Cardiac fibroblast (primary cell): ENCODE measurements at regions not wholly inside any gene's neighbourhood (a gene's known extent, or its start where the extent isn't known, plus 50 kb on each side); places are given as distances from the start of the nearest gene placed in this dataset.

Source experiments
- DNase-seq, 2 donors: peaks; one replicate each; pipeline versions ENCODE4 v3.0.0 to v3.0.0-alpha.2; 2010; ENCODE audit warnings: low read depth in 2 of 2
- H3K4me3 ChIP-seq, 2 donors: replicated peaks in 1 of 2; 1 replicate in 1 of 2; 2 replicates in 1 of 2; pipeline ENCODE4 v1.5.1; 2011; ENCODE audit warnings: low read depth in 2 of 2, low read length in 2 of 2, mild to moderate bottlenecking in 2 of 2, moderate library complexity in 1 of 2
- TF ChIP-seq, protein P1 (sequence below): IDR thresholded peaks from one replicate; pipeline ENCODE4 v1.5.1; 2011; ENCODE audit warnings: low read depth, mild to moderate bottlenecking, low read length, inconsistent platforms

- no peak overlapping the region for H3K4me3 ChIP-seq
- no peak for DNase-seq
- TF ChIP-seq, protein P1, sequence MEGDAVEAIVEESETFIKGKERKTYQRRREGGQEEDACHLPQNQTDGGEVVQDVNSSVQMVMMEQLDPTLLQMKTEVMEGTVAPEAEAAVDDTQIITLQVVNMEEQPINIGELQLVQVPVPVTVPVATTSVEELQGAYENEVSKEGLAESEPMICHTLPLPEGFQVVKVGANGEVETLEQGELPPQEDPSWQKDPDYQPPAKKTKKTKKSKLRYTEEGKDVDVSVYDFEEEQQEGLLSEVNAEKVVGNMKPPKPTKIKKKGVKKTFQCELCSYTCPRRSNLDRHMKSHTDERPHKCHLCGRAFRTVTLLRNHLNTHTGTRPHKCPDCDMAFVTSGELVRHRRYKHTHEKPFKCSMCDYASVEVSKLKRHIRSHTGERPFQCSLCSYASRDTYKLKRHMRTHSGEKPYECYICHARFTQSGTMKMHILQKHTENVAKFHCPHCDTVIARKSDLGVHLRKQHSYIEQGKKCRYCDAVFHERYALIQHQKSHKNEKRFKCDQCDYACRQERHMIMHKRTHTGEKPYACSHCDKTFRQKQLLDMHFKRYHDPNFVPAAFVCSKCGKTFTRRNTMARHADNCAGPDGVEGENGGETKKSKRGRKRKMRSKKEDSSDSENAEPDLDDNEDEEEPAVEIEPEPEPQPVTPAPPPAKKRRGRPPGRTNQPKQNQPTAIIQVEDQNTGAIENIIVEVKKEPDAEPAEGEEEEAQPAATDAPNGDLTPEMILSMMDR = no peak
Observed at GRCh38 chr6:99186417-99186816, 163.1 kb downstream of the FAXC start.

DNA sequence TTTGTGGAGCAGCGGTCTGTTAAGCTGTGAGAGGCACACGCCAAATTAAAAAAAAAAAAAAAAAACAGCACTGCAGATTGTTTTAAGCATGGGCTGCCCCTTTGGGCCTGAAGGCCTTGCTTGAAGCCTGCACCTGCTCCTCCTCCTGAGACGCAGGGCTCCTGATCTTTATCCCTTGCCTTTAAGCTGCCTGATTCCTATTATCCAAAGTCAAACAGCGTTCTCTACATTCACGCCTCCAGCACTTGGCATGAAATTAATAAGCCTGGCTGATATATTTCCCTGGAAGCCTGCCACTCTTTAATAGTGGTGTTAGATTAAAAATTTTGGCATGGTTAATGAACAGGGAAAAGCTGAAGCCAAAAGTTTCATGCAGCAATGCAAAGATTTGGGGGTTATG lies 163.9 kb downstream of the FAXC start:
- no peak for DNase-seq
- TF ChIP-seq, protein P1 = no peak

GRCh38 chr6:99184696-99185095 lies 164.8 kb downstream of the FAXC start:
- no peak for DNase-seq
- TF ChIP-seq, protein P1 = no peak
- H3K4me3 ChIP-seq = no peak overlapping the region

More for the DNA sequence above, 163.9 kb downstream of the FAXC start:
- H3K4me3 ChIP-seq = no peak overlapping the region

- TF ChIP-seq, protein P1 = no peak
- no peak overlapping the region for H3K4me3 ChIP-seq
- no peak for DNase-seq
Observed at GRCh38 chr6:99183066-99183465, 166.4 kb downstream of the FAXC start.

DNA sequence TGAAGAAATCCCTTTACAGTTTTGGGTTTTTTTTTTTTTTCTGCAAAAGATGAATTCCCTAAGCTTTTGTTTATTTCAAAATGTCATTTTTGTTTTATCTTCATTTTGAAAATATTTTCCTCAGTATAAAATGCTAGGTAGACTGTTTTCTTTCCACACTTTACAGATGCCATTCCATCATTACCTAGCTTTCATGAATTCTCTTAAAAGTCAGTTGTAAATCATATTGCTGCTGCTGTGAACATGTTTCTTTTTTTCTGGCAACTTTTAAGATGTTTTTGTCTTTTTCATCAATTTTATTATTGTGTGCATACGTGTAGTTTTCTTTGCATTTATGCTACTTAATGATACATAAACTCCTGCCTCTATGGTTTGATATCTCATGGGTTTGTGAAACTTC lies 168.3 kb downstream of the FAXC start:
- H3K4me3 ChIP-seq = no peak overlapping the region
- no peak for DNase-seq
- TF ChIP-seq, protein P1 = no peak

GRCh38 chr6:99178168-99178567 lies 171.3 kb downstream of the FAXC start:
- no peak overlapping the region for H3K4me3 ChIP-seq
- TF ChIP-seq, protein P1 = no peak
- DNase-seq = no peak

DNA sequence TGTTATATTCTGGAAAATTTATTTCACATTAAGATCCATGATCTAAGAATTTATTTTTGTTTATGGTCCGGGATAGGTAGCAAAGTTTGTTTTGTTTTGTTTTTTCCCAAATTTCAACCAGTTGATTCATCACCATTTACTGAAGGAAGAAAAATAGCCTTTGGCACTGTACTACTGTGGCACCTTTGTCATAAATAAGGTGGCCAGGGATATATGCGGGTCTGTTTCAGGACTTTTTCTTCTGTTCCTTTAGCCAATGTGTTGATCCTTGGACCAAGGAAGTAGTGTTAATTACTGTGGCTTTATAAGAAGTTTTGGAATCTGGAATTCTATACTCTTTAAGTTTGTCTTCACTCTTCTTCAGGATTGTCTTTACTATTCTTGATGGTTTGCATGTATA lies 171.7 kb downstream of the FAXC start:
- H3K4me3 ChIP-seq = no peak overlapping the region
- TF ChIP-seq, protein P1 = no peak
- no peak for DNase-seq
